HCT116 (cell line): ENCODE measurements at regions not wholly inside any gene's neighbourhood (a gene's known extent, or its start where the extent isn't known, plus 50 kb on each side); places are given as distances from the start of the nearest gene placed in this dataset.

Experiments
- ATAC-seq: fragments of 200-7000 bp; cut with Tn5 transposase; 2 replicates; pipeline ENCODE4 v1.9.1; 2020; ENCODE audit warnings: mild to moderate bottlenecking, moderate library complexity
- BruUV-seq: library from RNA; stranded (reverse); fragments of 400-500 nt; replicated peaks from 2 replicates; lab custom pipeline; 2021; lab: Mats Ljungman, UMichigan
- CTCF ChIA-PET: fragments of 300-600 bp; sonication (Branson Sonifier 250); formaldehyde crosslinking; loops from one replicate; lab custom pipeline; 2021; ENCODE audit warnings: antibody characterized with exemption; lab: Charles Lee
- POLR2A ChIA-PET: fragments of 300-600, 350-600 bp; sonication (Branson Sonifier 250); formaldehyde crosslinking; loops from one replicate; lab custom pipeline; 2021; ENCODE audit warnings: antibody characterized with exemption; lab: Charles Lee
- RAD21 ChIA-PET, 2 experiments: fragments of 300-600 bp; sonication (Branson Sonifier 250); formaldehyde crosslinking; loops; one replicate each; lab custom pipeline; 2023; ENCODE audit warnings: low total read pairs in 2 of 2; ENCODE audit not compliant: uncharacterized antibody in 2 of 2, unreplicated experiment in 2 of 2, low non-redundant PET in 1 of 2; lab: Charles Lee
- DNase-seq: peaks from one replicate; pipeline ENCODE4 v3.0.0-alpha.2; 2010; ENCODE audit warnings: low read depth, low spot score
- H2AFZ ChIP-seq: fragments of 200-600 bp; shearing (Covaris generic), sonication (generic); 2 replicates; pipeline ENCODE4 v1.6.1; 2017; ENCODE audit warnings: low read depth, mixed run types, mixed read lengths, antibody characterized with exemption, low read length; ENCODE audit not compliant: poor library complexity, severe bottlenecking
- H3K27ac ChIP-seq: 2 replicates; pipeline ENCODE4 v1.5.1; 2012; ENCODE audit warnings: low read depth, low read length
- H3K27me3 ChIP-seq: fragments of 200-600 bp; sonication (generic); 2 replicates; pipeline ENCODE4 v1.6.1; 2016; ENCODE audit warnings: mixed run types, low read length, mixed read lengths; ENCODE audit not compliant: insufficient read depth
- H3K36me3 ChIP-seq, 2 experiments: fragments of 200-500 bp in 1 of 2; fragments of 200-600 bp in 1 of 2; sonication (Bioruptor generic) in 1 of 2; sonication (generic) in 1 of 2; 2 replicates each; pipeline versions ENCODE4 v1.5.1 to v1.6.1; 2014 to 2016; ENCODE audit warnings: low read length in 2 of 2, inconsistent platforms in 1 of 2, mixed read lengths in 1 of 2, mixed run types in 1 of 2; ENCODE audit not compliant: insufficient read depth in 2 of 2, control insufficient read depth in 1 of 2
- H3K4me1 ChIP-seq, 2 experiments: fragments of 200-600 bp in 1 of 2; sonication (generic) in 1 of 2; 2 replicates each; pipeline versions ENCODE4 v1.5.1 to v1.6.1; 2012 to 2017; ENCODE audit warnings: low read length in 2 of 2, inconsistent platforms in 1 of 2, mild to moderate bottlenecking in 1 of 2, mixed read lengths in 1 of 2, mixed run types in 1 of 2, moderate library complexity in 1 of 2; ENCODE audit not compliant: insufficient read depth in 2 of 2, control insufficient read depth in 1 of 2
- H3K4me2 ChIP-seq: fragments of 200-600 bp; sonication (generic); 2 replicates; pipeline ENCODE4 v1.6.1; 2017; ENCODE audit warnings: mixed run types, low read length, mixed read lengths
- H3K4me3 ChIP-seq, 2 experiments: fragments of 200-600 bp in 1 of 2; sonication (generic) in 1 of 2; replicated peaks in 1 of 2; 2 replicates each; pipeline ENCODE4 v1.5.1; 2011 to 2016; ENCODE audit warnings: low read length in 2 of 2, control low read depth in 1 of 2, low read depth in 1 of 2, mild to moderate bottlenecking in 1 of 2, mixed read lengths in 1 of 2, mixed run types in 1 of 2
- H3K79me2 ChIP-seq: fragments of 200-600 bp; sonication (generic); 2 replicates; pipeline ENCODE4 v1.6.1; 2017; ENCODE audit warnings: mild to moderate bottlenecking, mixed run types, low read length, moderate library complexity, mixed read lengths; ENCODE audit not compliant: insufficient read depth
- H3K9ac ChIP-seq: fragments of 200-600 bp; sonication (generic); 2 replicates; pipeline ENCODE4 v1.6.1; 2016; ENCODE audit warnings: low read length, mixed read lengths
- H3K9me2 ChIP-seq: fragments of 200-600 bp; sonication (generic), shearing (Covaris generic); 2 replicates; pipeline ENCODE4 v1.6.1; 2017; ENCODE audit warnings: mixed run types, mild to moderate bottlenecking, moderate library complexity; ENCODE audit not compliant: insufficient read depth
- H3K9me3 ChIP-seq, 2 experiments: fragments of 200-500 bp in 1 of 2; fragments of 200-600 bp in 1 of 2; sonication (Bioruptor generic) in 1 of 2; sonication (generic) in 1 of 2; 2 replicates each; pipeline ENCODE4 v1.6.1; 2014 to 2017; ENCODE audit warnings: low read length in 2 of 2, mixed read lengths in 2 of 2, inconsistent platforms in 1 of 2, low read depth in 1 of 2, mild to moderate bottlenecking in 1 of 2, mixed run types in 1 of 2, moderate library complexity in 1 of 2; ENCODE audit not compliant: control insufficient read depth in 1 of 2, insufficient read depth in 1 of 2
- H4K20me1 ChIP-seq: fragments of 200-600 bp; sonication (generic), shearing (Covaris generic); 2 replicates; pipeline ENCODE4 v1.6.1; 2017; ENCODE audit warnings: mixed run types, mild to moderate bottlenecking, moderate library complexity; ENCODE audit not compliant: insufficient read depth
- CBX3 ChIP-seq: IDR thresholded peaks from 2 replicates; pipeline ENCODE4 v1.6.1; 2012; ENCODE audit warnings: low read depth
- EZH2phosphoT487 ChIP-seq: fragments of 200-600 bp; IDR thresholded peaks from 2 replicates; pipeline ENCODE4 v1.6.1; 2018; ENCODE audit warnings: antibody characterized with exemption, borderline replicate concordance
- JUND ChIP-seq: IDR thresholded peaks from 2 replicates; pipeline ENCODE4 v1.6.1; 2012
- POLR2A ChIP-seq: IDR thresholded peaks from 2 replicates; pipeline ENCODE4 v1.7.0; 2011; ENCODE audit warnings: borderline replicate concordance; ENCODE audit not compliant: insufficient read depth, insufficient read length; ENCODE audit errors: extremely low read depth
- RAD21 ChIP-seq: IDR thresholded peaks from 2 replicates; pipeline ENCODE4 v1.6.1; 2012; ENCODE audit warnings: low read depth, mild to moderate bottlenecking
- SIN3A ChIP-seq: IDR thresholded peaks from 2 replicates; pipeline ENCODE4 v1.6.1; 2012; ENCODE audit warnings: low read depth
- YY1 ChIP-seq: IDR thresholded peaks from 2 replicates; pipeline ENCODE4 v1.6.1; 2011; ENCODE audit warnings: low read length, low read depth, moderate library complexity, mild to moderate bottlenecking; ENCODE audit not compliant: insufficient replicate concordance; ENCODE audit errors: extremely low read depth
- ZNF274 ChIP-seq: fragments of 200-500 bp; sonication (Bioruptor generic); IDR thresholded peaks from 2 replicates; pipeline ENCODE4 v1.6.1; 2014; ENCODE audit warnings: mild to moderate bottlenecking, low read depth, low read length, inconsistent platforms
- intact Hi-C: fragments of 100-400 bp; cut with micrococcal nuclease; formaldehyde crosslinking; loops from 2 replicates; pipeline ENCODE4 v1.10.0; 2022
- TF ChIP-seq, protein P1 (sequence below): IDR thresholded peaks from 2 replicates; pipeline ENCODE4 v1.6.1; 2012
- TF ChIP-seq, protein P2 (sequence below): IDR thresholded peaks from 2 replicates; pipeline ENCODE4 v1.6.1; 2012

DNA sequence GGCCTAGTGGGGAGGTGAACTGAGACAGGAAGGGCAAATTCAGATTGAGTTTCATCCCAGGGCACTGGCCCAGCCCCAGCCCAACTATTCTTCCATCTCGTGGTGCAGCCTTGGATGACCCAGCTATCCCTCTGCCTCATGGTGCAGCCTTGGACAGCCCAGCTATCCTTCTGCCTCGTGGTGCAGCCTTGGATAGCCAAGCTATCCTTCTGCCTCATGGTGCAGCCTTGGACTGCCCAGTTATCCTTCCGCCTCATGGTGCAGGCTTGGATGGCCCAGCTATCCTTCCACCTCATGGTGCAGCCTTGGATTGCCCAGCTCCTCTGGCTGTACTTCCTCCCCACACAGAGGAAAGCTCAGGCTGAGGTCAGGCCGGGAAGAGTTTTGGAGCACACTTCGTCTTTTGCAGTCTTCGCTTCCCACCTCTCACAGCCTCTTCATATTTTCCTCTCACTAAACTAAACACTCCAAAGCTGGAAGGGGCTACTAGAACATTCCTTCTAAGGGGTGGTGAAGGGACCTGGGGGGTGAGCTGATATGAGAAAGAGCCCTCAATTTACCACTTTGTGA is 69.8 kb upstream of the TTC34 start:
- BruUV-seq = no TSS peak
- POLR2A ChIA-PET = no interaction called here
- TF ChIP-seq YY1 (no peak), CBX3 (peak; percentile 100)
- ATAC-seq = no peak
- intact Hi-C loops = no loop called here
- no peaks in the 10 kb centered on the region for H3K27me3 ChIP-seq
- H3K27ac ChIP-seq = no peak overlapping the region
- H3K4me3 ChIP-seq = no peak overlapping the region
- H2AFZ ChIP-seq = no peak overlapping the region
- H3K4me2 ChIP-seq = no peak overlapping the region
- H3K36me3 ChIP-seq = no peaks in the 10 kb centered on the region
- CTCF ChIA-PET = no interaction called here
- H4K20me1 ChIP-seq = no peaks in the 10 kb centered on the region
- H3K4me1 ChIP-seq = no peaks in the 10 kb centered on the region
- H3K9ac ChIP-seq = no peak overlapping the region
- RAD21 ChIA-PET = no interaction called here
- H3K9me2 ChIP-seq = no peaks in the 10 kb centered on the region
- no peaks in the 10 kb centered on the region for H3K79me2 ChIP-seq
- DNase-seq = no peak
- H3K9me3 ChIP-seq = peaks cover 14% of the 10 kb centered on the region in 2 experiments; a peak in 3 of 4 replicates

DNA sequence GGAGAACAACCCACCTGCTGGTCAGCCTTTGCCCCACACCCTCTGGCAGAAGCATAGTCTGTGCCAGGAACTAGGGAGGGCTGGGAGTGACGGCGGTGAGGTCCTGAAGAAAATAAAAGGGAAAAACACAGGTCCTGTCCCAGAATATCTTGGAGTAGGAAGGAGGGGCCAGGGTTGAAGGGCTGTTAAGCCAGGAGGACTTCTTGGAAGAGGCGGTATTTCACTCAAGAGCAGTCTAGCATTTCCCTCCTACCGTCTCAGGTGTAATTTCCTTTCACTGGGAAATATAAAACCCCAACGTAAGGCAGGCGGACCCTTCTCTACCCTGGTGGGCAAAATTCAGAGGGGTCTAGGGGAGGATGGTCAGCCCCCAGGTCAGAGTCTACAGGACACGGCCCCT is 72.7 kb upstream of the TTC34 start:
- Histone ChIP-seq H3K4me1 (no peaks in the 10 kb centered on the region), H3K4me3 (no peak overlapping the region), H3K79me2 (no peaks in the 10 kb centered on the region), H3K9me2 (no peaks in the 10 kb centered on the region), H4K20me1 (no peaks in the 10 kb centered on the region), H2AFZ (no peak overlapping the region), H3K27ac (no peak overlapping the region), H3K27me3 (no peaks in the 10 kb centered on the region), H3K9me3 (peaks cover 14% of the 10 kb centered on the region in 2 experiments; a peak in 3 of 4 replicates), H3K36me3 (no peaks in the 10 kb centered on the region), H3K4me2 (no peak overlapping the region), H3K9ac (no peak overlapping the region)
- TF ChIP-seq POLR2A (no peak), EZH2phosphoT487 (no peak), CBX3 (no peak), JUND (no peak), RAD21 (no peak), SIN3A (no peak), ZNF274 (no peak), YY1 (no peak)
- TF ChIP-seq, protein P1, sequence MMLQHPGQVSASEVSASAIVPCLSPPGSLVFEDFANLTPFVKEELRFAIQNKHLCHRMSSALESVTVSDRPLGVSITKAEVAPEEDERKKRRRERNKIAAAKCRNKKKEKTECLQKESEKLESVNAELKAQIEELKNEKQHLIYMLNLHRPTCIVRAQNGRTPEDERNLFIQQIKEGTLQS = no peak
- TF ChIP-seq, protein P2, sequence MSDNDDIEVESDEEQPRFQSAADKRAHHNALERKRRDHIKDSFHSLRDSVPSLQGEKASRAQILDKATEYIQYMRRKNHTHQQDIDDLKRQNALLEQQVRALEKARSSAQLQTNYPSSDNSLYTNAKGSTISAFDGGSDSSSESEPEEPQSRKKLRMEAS = no peak
- intact Hi-C loops = no loop called here
- DNase-seq (no peak), ATAC-seq (no peak)
- ChIA-PET POLR2A (no interaction called here), RAD21 (no interaction called here), CTCF (no interaction called here)
- no TSS peak for BruUV-seq
